ENCODE measurements at regions not wholly inside any gene's neighbourhood (a gene's known extent, or its start where the extent isn't known, plus 50 kb on each side); places are given as distances from the start of the nearest gene placed in this dataset.

GRCh38 chr20:24376311-24377099 is 92.9 kb upstream of the SYNDIG1 start:
- intact Hi-C loops (cut with micrococcal nuclease): no loop called here

GRCh38 chr20:24373372-24373771 is 96.1 kb upstream of the SYNDIG1 start:
- intact Hi-C loops (cut with micrococcal nuclease): no loop called here

GRCh38 chr20:24370911-24371695 is 98.3 kb upstream of the SYNDIG1 start:
- intact Hi-C loops (cut with micrococcal nuclease): no loop called here

- intact Hi-C loops (cut with micrococcal nuclease): no loop called here
These were observed 99.2 kb upstream of the SYNDIG1 start for GRCh38 chr20:24370249-24370648.

GRCh38 chr20:24368253-24368652 is 101.2 kb upstream of the SYNDIG1 start:
- intact Hi-C loops (cut with micrococcal nuclease): no loop called here

- intact Hi-C loops (cut with micrococcal nuclease): no loop called here
These were observed 103.0 kb upstream of the SYNDIG1 start for GRCh38 chr20:24366336-24367004.

GRCh38 chr20:24365670-24366069 is 103.8 kb upstream of the SYNDIG1 start:
- intact Hi-C loops (cut with micrococcal nuclease): no loop called here

GRCh38 chr20:24364482-24364881 is 104.9 kb upstream of the SYNDIG1 start:
- intact Hi-C loops (cut with micrococcal nuclease): no loop called here

GRCh38 chr20:24363031-24363430 is 106.4 kb upstream of the SYNDIG1 start:
- intact Hi-C loops (cut with micrococcal nuclease): no loop called here

GRCh38 chr20:24362080-24362479 is 107.3 kb upstream of the SYNDIG1 start:
- intact Hi-C loops (cut with micrococcal nuclease): no loop called here

- intact Hi-C loops (cut with micrococcal nuclease): no loop called here
These were observed 107.9 kb upstream of the SYNDIG1 start for GRCh38 chr20:24361541-24361940.

GRCh38 chr20:24360531-24360930 is 108.9 kb upstream of the SYNDIG1 start:
- intact Hi-C loops (cut with micrococcal nuclease): no loop called here

GRCh38 chr20:24359321-24360027 is 110.0 kb upstream of the SYNDIG1 start:
- intact Hi-C loops (cut with micrococcal nuclease): no loop called here

GRCh38 chr20:24357931-24358330 is 111.5 kb upstream of the SYNDIG1 start:
- intact Hi-C loops (cut with micrococcal nuclease): no loop called here

- intact Hi-C loops (cut with micrococcal nuclease): no loop called here
These were observed 112.3 kb upstream of the SYNDIG1 start for GRCh38 chr20:24357177-24357576.

GRCh38 chr20:24353135-24353690 is 116.2 kb upstream of the SYNDIG1 start:
- intact Hi-C loops (cut with micrococcal nuclease): no loop called here

GRCh38 chr20:24350923-24351368 is 118.5 kb upstream of the SYNDIG1 start:
- intact Hi-C loops (cut with micrococcal nuclease): no loop called here

- intact Hi-C loops (cut with micrococcal nuclease): no loop called here
These were observed 127.6 kb upstream of the SYNDIG1 start for GRCh38 chr20:24341781-24342180.

GRCh38 chr20:24340933-24341332 is 128.5 kb upstream of the SYNDIG1 start:
- intact Hi-C loops (cut with micrococcal nuclease): no loop called here

- intact Hi-C loops (cut with micrococcal nuclease): no loop called here
These were observed 130.2 kb upstream of the SYNDIG1 start for GRCh38 chr20:24339210-24339641.

GRCh38 chr20:24337551-24337950 is 131.9 kb upstream of the SYNDIG1 start:
- intact Hi-C loops (cut with micrococcal nuclease): no loop called here
